Esophagus muscularis mucosa (tissue), 4 donors: ENCODE measurements at regions not wholly inside any gene's neighbourhood (a gene's known extent, or its start where the extent isn't known, plus 50 kb on each side); places are given as distances from the start of the nearest gene placed in this dataset.

ENCODE experiments used
- DNase-seq: peaks from one replicate; pipeline ENCODE4 v3.0.0-alpha.2; 2017; ENCODE audit errors: extremely low spot score
- H3K27ac ChIP-seq, 4 donors: fragments of 200-600 bp; sonication (generic); replicated peaks in 1 of 4; 1 replicate in 3 of 4; 2 replicates in 1 of 4; pipeline ENCODE4 v1.5.1; 2016 to 2019; ENCODE audit warnings: mild to moderate bottlenecking in 1 of 4
- H3K27me3 ChIP-seq, 4 donors: fragments of 200-600 bp; sonication (generic); one replicate each; pipeline versions ENCODE4 v1.5.1 to v1.6.0; 2016 to 2019
- H3K36me3 ChIP-seq, 4 donors: fragments of 200-600 bp; sonication (generic); one replicate each; pipeline ENCODE4 v1.5.1; 2016 to 2019
- H3K4me1 ChIP-seq, 4 donors: fragments of 200-600 bp; sonication (generic); one replicate each; pipeline ENCODE4 v1.5.1; 2016 to 2019
- H3K4me3 ChIP-seq, 4 donors: fragments of 200-600 bp; sonication (generic); 1 replicate in 2 of 4; 2 replicates in 2 of 4; pipeline ENCODE4 v1.5.1; 2016 to 2019; ENCODE audit warnings: mild to moderate bottlenecking in 4 of 4, moderate library complexity in 1 of 4
- H3K9me3 ChIP-seq, 4 donors: fragments of 200-600 bp; sonication (generic); 1 replicate in 3 of 4; 2 replicates in 1 of 4; pipeline ENCODE4 v1.5.1; 2016 to 2019
- CTCF ChIP-seq, 3 experiments: fragments of 200-600 bp in 2 of 3; fragments of 450-650 bp in 1 of 3; sonication (generic) in 2 of 3; IDR thresholded peaks; one replicate each; pipeline ENCODE4 v1.5.1; 2017 to 2019; ENCODE audit warnings: antibody characterized with exemption in 3 of 3, mild to moderate bottlenecking in 2 of 3, moderate library complexity in 1 of 3
- EP300 ChIP-seq: sonication (generic); formaldehyde crosslinking; IDR thresholded peaks from one replicate; pipeline ENCODE4 v1.6.1; 2017; ENCODE audit warnings: antibody characterized with exemption
- POLR2A ChIP-seq: fragments of 450-650 bp; IDR thresholded peaks from one replicate; pipeline ENCODE4 v1.6.1; 2017; ENCODE audit warnings: antibody characterized with exemption, moderate library complexity, mild to moderate bottlenecking, low read depth
- POLR2AphosphoS5 ChIP-seq, 2 donors: sonication (generic); formaldehyde crosslinking; IDR thresholded peaks; one replicate each; pipeline ENCODE4 v1.6.1; 2017; ENCODE audit warnings: antibody characterized with exemption in 2 of 2
- WGBS: methylation state at CpG from one replicate; pipeline ENCODE4 v1.1.5; 2018; 5-methylcytosine and 5-hydroxymethylcytosine counted together
- intact Hi-C: fragments of 100-400 bp; cut with DNase I; formaldehyde crosslinking; loops from one replicate; pipeline ENCODE4 v1.15.1; 2023

DNA sequence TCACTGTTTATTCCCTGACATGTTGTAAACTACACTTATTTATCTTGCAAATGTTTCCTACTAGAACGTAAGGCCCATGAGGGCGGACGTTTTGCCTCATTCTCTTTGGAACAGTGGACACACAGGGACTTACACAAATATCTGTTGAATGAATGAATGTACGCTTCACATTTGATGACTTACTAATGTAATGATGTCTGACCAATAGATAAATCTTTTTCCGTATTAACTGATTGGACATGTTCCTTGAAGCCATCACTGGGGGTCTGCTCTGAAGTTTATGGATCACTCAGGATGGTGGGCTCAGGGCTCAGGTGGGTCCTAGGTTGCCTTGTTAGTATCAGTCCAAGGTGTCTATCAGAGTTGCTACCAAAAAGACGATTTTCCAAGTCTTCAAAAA, 763.2 kb upstream of the TPTE start:
- peaks cover 0 to 3% (median 0%) of the 10 kb centered on the region in 4 donors for H3K9me3 ChIP-seq
- 60% methylated on average over 6 of the region's 6 CpGs for WGBS
- H3K4me1 ChIP-seq, result no peaks in the 10 kb centered on the region
- TF ChIP-seq POLR2AphosphoS5 (IDR thresholded peaks at IDR 0.05), result no peak
- no peak for TF ChIP-seq CTCF (IDR thresholded peaks at IDR 0.05)
- TF ChIP-seq EP300, result no peak
- no peak for TF ChIP-seq POLR2A
- peak; percentile 92 for DNase-seq
- H3K27ac ChIP-seq, result no peak overlapping the region
- no peaks in the 10 kb centered on the region for H3K36me3 ChIP-seq
- H3K27me3 ChIP-seq, result peaks cover 0 to 24% (median 0%) of the 10 kb centered on the region in 4 donors
- intact Hi-C loops, result no loop called here
- no peak overlapping the region for H3K4me3 ChIP-seq

DNA sequence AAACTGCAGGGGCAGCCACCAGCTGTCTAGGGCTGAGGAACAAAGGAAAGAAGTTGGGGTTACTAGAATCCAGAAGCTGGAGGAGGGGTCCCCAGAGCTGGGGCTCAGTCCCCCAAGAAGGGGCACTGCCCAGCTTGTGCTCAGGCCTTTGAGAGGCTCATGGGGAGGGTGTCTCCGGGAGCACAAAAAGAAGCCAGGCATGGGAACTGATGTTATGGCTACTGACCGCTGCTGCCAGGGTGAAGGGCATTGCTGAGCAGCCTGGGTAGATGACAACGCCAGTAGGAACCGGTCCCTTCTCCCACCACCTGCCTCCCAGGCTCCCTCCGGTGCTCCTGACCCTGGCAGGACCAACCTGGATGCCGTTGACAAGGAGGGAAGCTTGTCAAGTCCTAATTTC, 762.5 kb upstream of the TPTE start:
- DNase-seq, result peak; percentile 92
- TF ChIP-seq EP300 (no peak), POLR2A (no peak), POLR2AphosphoS5 (IDR thresholded peaks at IDR 0.05) (no peak), CTCF (IDR thresholded peaks at IDR 0.05) (no peak)
- WGBS, result 59% methylated on average over 6 of the region's 6 CpGs
- Histone ChIP-seq H3K27me3 (peaks cover 0 to 31% (median 0%) of the 10 kb centered on the region in 4 donors), H3K4me1 (no peaks in the 10 kb centered on the region), H3K9me3 (peaks cover 0 to 8% (median 0%) of the 10 kb centered on the region in 4 donors), H3K4me3 (no peak overlapping the region), H3K36me3 (no peaks in the 10 kb centered on the region), H3K27ac (no peak overlapping the region)
- intact Hi-C loops, result no loop called here

- DNase-seq, result peak; percentile 92
- 72% methylated on average over 9 of the region's 9 CpGs for WGBS
- TF ChIP-seq POLR2AphosphoS5 (IDR thresholded peaks at IDR 0.05) (no peak), CTCF (IDR thresholded peaks at IDR 0.05) (no peak), EP300 (no peak), POLR2A (no peak)
- Histone ChIP-seq H3K9me3 (peaks cover 0 to 9% (median 0%) of the 10 kb centered on the region in 4 donors), H3K4me1 (no peaks in the 10 kb centered on the region), H3K27ac (no peak overlapping the region), H3K4me3 (no peak overlapping the region), H3K36me3 (no peaks in the 10 kb centered on the region), H3K27me3 (peaks cover 0 to 36% (median 0%) of the 10 kb centered on the region in 4 donors)
- intact Hi-C loops, result no loop called here
These were observed 761.4 kb upstream of the TPTE start for GRCh38 chr21:9759972-9760371.

- TF ChIP-seq EP300 (no peak), CTCF (IDR thresholded peaks at IDR 0.05) (no peak), POLR2A (no peak)
- Histone ChIP-seq H3K27ac (no peak overlapping the region), H3K36me3 (no peaks in the 10 kb centered on the region), H3K27me3 (peaks cover 0 to 30% (median 0%) of the 10 kb centered on the region in 4 donors), H3K9me3 (peaks cover 0 to 9% (median 0%) of the 10 kb centered on the region in 4 donors), H3K4me3 (no peak overlapping the region), H3K4me1 (no peaks in the 10 kb centered on the region)
- intact Hi-C loops, result no loop called here
- WGBS, result 60% methylated on average over 5 of the region's 5 CpGs
- peak; percentile 92 for DNase-seq
These were observed 760.8 kb upstream of the TPTE start for GRCh38 chr21:9760398-9761074.

- Histone ChIP-seq H3K36me3 (no peaks in the 10 kb centered on the region), H3K4me3 (no peak overlapping the region), H3K27ac (no peak overlapping the region), H3K4me1 (no peaks in the 10 kb centered on the region), H3K9me3 (peaks cover 0 to 20% (median 5%) of the 10 kb centered on the region in 4 donors), H3K27me3 (peaks cover 0 to 36% (median 0%) of the 10 kb centered on the region in 4 donors)
- intact Hi-C loops, result no loop called here
- DNase-seq, result peak; percentile 91
- 67% methylated on average over 3 of the region's 3 CpGs for WGBS
- TF ChIP-seq EP300 (no peak), POLR2AphosphoS5 (IDR thresholded peaks at IDR 0.05) (no peak), POLR2A (no peak), CTCF (IDR thresholded peaks at IDR 0.05) (no peak)
These were observed 758.1 kb upstream of the TPTE start for GRCh38 chr21:9763306-9763705.
